Fibroblast of pulmonary artery (primary cell): ENCODE measurements at regions not wholly inside any gene's neighbourhood (a gene's known extent, or its start where the extent isn't known, plus 50 kb on each side); places are given as distances from the start of the nearest gene placed in this dataset.

Experiments used
- DNase-seq: peaks from one replicate; pipeline ENCODE4 v3.0.0-alpha.2; 2010; ENCODE audit warnings: low read depth
- H3K4me3 ChIP-seq: replicated peaks from 2 replicates; pipeline ENCODE4 v1.5.1; 2011; ENCODE audit warnings: low read depth, mild to moderate bottlenecking, control low read depth, low read length, moderate library complexity
- CTCF ChIP-seq: IDR thresholded peaks from 2 replicates; pipeline ENCODE4 v1.5.1; 2011; ENCODE audit warnings: mild to moderate bottlenecking, control low read depth, low read length, inconsistent platforms; ENCODE audit errors: missing control alignments

- H3K4me3 ChIP-seq = no peak overlapping the region
- DNase-seq = no peak
- TF ChIP-seq CTCF = no peak
These were observed 374.4 kb downstream of the NUAK1 start for GRCh38 chr12:105764216-105764835.

GRCh38 chr12:105765053-105766014 lies 373.4 kb downstream of the NUAK1 start:
- TF ChIP-seq CTCF = no peak
- DNase-seq = no peak
- H3K4me3 ChIP-seq = no peak overlapping the region

DNA sequence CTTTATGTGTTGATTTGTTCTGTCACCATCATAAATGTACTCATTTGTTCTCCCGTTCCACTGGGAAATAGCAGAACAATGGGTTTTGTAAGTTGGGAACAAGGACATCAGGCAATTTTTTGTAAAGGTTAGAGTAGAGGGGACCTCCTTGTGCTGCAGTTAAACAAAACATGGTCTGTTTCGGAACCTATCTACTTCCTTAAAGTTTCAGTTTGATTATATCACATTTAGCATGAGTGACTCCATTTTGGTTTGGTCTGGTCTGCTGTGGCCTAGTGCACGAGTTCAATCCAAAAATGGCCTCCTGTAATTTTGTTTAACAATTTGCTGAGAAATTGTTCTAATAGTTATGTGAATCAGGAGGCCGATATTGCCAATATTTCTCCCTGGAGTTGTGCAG lies 372.7 kb downstream of the NUAK1 start:
- no peak for DNase-seq
- no peak for TF ChIP-seq CTCF
- no peak overlapping the region for H3K4me3 ChIP-seq

DNA sequence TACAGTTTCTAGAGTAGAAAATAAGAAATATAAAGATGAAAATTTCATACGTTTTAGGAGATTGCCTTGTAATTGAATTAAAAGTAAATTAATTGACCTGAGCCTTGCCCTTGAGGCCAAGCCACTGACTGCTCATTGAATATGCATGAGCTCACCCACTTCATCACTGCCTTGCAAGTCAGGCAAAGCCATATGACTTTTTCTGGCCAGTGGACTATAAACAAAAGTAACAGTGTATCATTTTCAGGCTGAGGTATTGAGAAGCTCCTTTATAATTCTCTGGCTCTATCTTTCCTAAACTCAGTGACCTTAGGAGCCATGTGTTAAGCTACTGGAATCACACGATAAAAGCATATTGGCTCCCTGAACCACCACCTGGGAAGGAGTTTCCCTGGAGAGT lies 369.3 kb downstream of the NUAK1 start:
- H3K4me3 ChIP-seq = no peak overlapping the region
- no peak for TF ChIP-seq CTCF
- no peak for DNase-seq

- H3K4me3 ChIP-seq = no peak overlapping the region
- no peak for DNase-seq
- TF ChIP-seq CTCF = no peak
These were observed 365.3 kb downstream of the NUAK1 start for GRCh38 chr12:105773471-105773870.

DNA sequence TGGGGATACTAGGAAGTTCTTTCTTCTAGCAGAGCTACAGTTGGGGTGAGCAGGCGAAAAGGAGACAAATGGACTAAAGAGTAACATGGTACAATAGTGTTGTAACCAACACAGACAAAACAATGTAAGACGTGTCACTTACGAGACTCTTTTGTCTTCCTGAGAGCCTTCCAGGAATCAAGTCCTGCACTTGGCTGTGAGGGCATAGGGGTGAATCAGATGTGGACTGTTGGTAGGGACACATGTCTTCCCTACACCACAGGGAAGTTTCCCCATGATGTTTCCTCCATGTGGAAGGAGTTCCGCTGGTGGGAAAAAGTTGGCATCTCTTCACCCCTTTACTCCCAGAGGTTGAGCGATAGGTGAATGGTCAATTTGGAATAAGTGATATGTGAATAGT lies 364.7 kb downstream of the NUAK1 start:
- DNase-seq = no peak
- no peak for TF ChIP-seq CTCF
- no peak overlapping the region for H3K4me3 ChIP-seq
